Esophagus muscularis mucosa (tissue), 4 donors: ENCODE measurements at regions not wholly inside any gene's neighbourhood (a gene's known extent, or its start where the extent isn't known, plus 50 kb on each side); places are given as distances from the start of the nearest gene placed in this dataset.

Source experiments
- DNase-seq: peaks from one replicate; pipeline ENCODE4 v3.0.0-alpha.2; 2017; ENCODE audit errors: extremely low spot score
- H3K27ac ChIP-seq, 4 donors: fragments of 200-600 bp; sonication (generic); replicated peaks in 1 of 4; 1 replicate in 3 of 4; 2 replicates in 1 of 4; pipeline ENCODE4 v1.5.1; 2016 to 2019; ENCODE audit warnings: mild to moderate bottlenecking in 1 of 4
- H3K27me3 ChIP-seq, 4 donors: fragments of 200-600 bp; sonication (generic); one replicate each; pipeline versions ENCODE4 v1.5.1 to v1.6.0; 2016 to 2019
- H3K36me3 ChIP-seq, 4 donors: fragments of 200-600 bp; sonication (generic); one replicate each; pipeline ENCODE4 v1.5.1; 2016 to 2019
- H3K4me1 ChIP-seq, 4 donors: fragments of 200-600 bp; sonication (generic); one replicate each; pipeline ENCODE4 v1.5.1; 2016 to 2019
- H3K4me3 ChIP-seq, 4 donors: fragments of 200-600 bp; sonication (generic); 1 replicate in 2 of 4; 2 replicates in 2 of 4; pipeline ENCODE4 v1.5.1; 2016 to 2019; ENCODE audit warnings: mild to moderate bottlenecking in 4 of 4, moderate library complexity in 1 of 4
- H3K9me3 ChIP-seq, 4 donors: fragments of 200-600 bp; sonication (generic); 1 replicate in 3 of 4; 2 replicates in 1 of 4; pipeline ENCODE4 v1.5.1; 2016 to 2019
- EP300 ChIP-seq: sonication (generic); formaldehyde crosslinking; IDR thresholded peaks from one replicate; pipeline ENCODE4 v1.6.1; 2017; ENCODE audit warnings: antibody characterized with exemption
- POLR2A ChIP-seq: fragments of 450-650 bp; IDR thresholded peaks from one replicate; pipeline ENCODE4 v1.6.1; 2017; ENCODE audit warnings: antibody characterized with exemption, moderate library complexity, mild to moderate bottlenecking, low read depth
- POLR2AphosphoS5 ChIP-seq, 2 donors: sonication (generic); formaldehyde crosslinking; IDR thresholded peaks; one replicate each; pipeline ENCODE4 v1.6.1; 2017; ENCODE audit warnings: antibody characterized with exemption in 2 of 2
- WGBS: methylation state at CpG from one replicate; pipeline ENCODE4 v1.1.5; 2018; 5-methylcytosine and 5-hydroxymethylcytosine counted together
- intact Hi-C: fragments of 100-400 bp; cut with DNase I; formaldehyde crosslinking; loops from one replicate; pipeline ENCODE4 v1.15.1; 2023
- TF ChIP-seq, protein P1 (sequence below), 3 experiments: fragments of 200-600 bp in 2 of 3; fragments of 450-650 bp in 1 of 3; sonication (generic) in 2 of 3; IDR thresholded peaks; one replicate each; pipeline ENCODE4 v1.5.1; 2017 to 2019; ENCODE audit warnings: antibody characterized with exemption in 3 of 3, mild to moderate bottlenecking in 2 of 3, moderate library complexity in 1 of 3

DNA sequence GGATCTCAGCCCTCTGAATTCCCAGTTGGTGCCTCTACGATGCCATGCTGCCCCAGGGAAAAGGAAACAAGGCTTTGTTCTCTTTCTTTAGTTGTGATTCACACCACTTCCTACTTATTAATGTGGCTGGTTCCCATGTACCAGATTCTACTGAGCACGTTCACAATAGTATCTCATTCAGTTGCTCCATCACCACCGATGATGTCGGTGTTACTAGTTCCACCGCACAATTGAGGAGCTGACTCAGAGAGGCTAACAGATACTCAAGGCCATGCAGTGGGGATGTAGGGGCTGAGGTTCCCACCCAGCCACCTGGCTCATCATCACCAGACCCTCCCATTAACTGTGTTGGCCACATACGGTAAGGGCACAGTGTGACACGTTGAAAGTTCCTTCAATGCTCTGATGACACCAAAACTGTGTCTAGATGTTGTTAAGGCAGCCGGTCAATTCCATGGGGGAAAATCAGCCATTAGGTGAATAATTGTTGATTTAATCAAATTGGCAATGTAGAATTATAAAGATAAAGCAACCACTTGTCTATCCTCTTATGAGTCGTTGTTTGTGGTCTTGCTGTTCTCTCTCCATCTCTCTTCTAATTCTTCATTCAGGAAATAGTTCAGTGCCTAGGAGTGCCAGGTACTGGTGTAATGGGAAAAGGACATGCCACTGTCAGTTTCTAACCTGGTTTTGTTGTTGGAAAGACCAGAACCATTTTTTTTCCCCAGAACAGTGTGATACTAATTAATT, 244.2 kb upstream of the CRY1 start:
- no peak overlapping the region for H3K4me3 ChIP-seq
- intact Hi-C loops = no loop called here
- H3K9me3 ChIP-seq = no peaks in the 10 kb centered on the region
- no peak overlapping the region for H3K27ac ChIP-seq
- 79% methylated on average over 9 of the region's 9 CpGs for WGBS
- no peaks in the 10 kb centered on the region for H3K36me3 ChIP-seq
- no peak for DNase-seq
- no peaks in the 10 kb centered on the region for H3K4me1 ChIP-seq
- TF ChIP-seq EP300 (no peak), POLR2A (no peak), POLR2AphosphoS5 (IDR thresholded peaks at IDR 0.05) (no peak)
- TF ChIP-seq, protein P1, sequence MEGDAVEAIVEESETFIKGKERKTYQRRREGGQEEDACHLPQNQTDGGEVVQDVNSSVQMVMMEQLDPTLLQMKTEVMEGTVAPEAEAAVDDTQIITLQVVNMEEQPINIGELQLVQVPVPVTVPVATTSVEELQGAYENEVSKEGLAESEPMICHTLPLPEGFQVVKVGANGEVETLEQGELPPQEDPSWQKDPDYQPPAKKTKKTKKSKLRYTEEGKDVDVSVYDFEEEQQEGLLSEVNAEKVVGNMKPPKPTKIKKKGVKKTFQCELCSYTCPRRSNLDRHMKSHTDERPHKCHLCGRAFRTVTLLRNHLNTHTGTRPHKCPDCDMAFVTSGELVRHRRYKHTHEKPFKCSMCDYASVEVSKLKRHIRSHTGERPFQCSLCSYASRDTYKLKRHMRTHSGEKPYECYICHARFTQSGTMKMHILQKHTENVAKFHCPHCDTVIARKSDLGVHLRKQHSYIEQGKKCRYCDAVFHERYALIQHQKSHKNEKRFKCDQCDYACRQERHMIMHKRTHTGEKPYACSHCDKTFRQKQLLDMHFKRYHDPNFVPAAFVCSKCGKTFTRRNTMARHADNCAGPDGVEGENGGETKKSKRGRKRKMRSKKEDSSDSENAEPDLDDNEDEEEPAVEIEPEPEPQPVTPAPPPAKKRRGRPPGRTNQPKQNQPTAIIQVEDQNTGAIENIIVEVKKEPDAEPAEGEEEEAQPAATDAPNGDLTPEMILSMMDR (IDR thresholded peaks at IDR 0.05) = no peak
- H3K27me3 ChIP-seq = peaks cover 0 to 47% (median 0%) of the 10 kb centered on the region in 4 donors

DNA sequence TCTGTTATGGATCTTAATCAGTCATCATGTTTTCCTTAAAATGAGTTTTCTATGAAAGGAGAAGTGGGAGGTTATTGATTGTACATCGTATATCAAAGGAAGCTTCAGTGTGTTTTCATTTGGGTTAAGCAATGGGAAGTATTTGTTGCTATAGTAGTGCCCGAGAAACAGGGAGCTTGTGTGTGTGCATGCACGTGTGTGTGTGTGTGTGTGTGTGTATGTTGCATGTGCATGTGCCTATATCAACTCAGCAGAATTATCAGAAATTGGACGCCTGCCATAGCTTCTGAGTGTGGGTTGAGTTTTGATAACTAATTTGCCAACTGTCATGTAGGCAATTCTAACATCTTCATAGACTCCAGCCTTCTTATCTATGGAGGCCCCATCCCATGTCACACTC, 246.1 kb upstream of the CRY1 start:
- H3K4me3 ChIP-seq = no peak overlapping the region
- no peak overlapping the region for H3K27ac ChIP-seq
- intact Hi-C loops = no loop called here
- peaks cover 0 to 36% (median 0%) of the 10 kb centered on the region in 4 donors for H3K27me3 ChIP-seq
- WGBS = 52% methylated on average over 4 of the region's 4 CpGs
- H3K36me3 ChIP-seq = no peaks in the 10 kb centered on the region
- TF ChIP-seq, protein P1 (IDR thresholded peaks at IDR 0.05) = no peak
- no peaks in the 10 kb centered on the region for H3K9me3 ChIP-seq
- H3K4me1 ChIP-seq = no peaks in the 10 kb centered on the region
- DNase-seq = no peak

DNA sequence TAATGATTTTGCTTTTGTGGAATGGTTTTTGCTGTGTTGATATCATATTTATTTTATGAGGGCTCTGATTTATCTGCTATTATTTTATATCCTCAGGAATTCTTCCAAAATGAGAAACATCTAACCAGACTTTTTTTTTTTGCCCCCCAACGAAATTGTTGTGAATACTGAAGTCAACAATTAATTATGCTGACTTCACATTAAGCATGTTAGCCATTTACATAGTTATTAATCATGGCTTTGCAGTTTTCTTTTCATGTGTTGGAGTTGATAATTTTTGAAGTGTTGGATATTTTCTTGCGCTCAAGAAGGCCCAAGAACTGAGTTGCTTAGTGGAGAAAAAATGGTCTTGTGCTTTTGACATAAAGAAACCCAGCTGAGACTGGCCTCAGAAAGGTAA, 246.6 kb upstream of the CRY1 start:
- Histone ChIP-seq H3K27me3 (peaks cover 0 to 31% (median 0%) of the 10 kb centered on the region in 4 donors), H3K4me1 (no peaks in the 10 kb centered on the region), H3K4me3 (no peak overlapping the region), H3K9me3 (no peaks in the 10 kb centered on the region), H3K27ac (no peak overlapping the region), H3K36me3 (no peaks in the 10 kb centered on the region)
- no peak for TF ChIP-seq EP300
- no peak for TF ChIP-seq POLR2AphosphoS5 (IDR thresholded peaks at IDR 0.05)
- no peak for TF ChIP-seq POLR2A
- TF ChIP-seq, protein P1 (IDR thresholded peaks at IDR 0.05) = no peak
- intact Hi-C loops = no loop called here
- DNase-seq = no peak
- WGBS = 71% methylated on average over 2 of the region's 2 CpGs

DNA sequence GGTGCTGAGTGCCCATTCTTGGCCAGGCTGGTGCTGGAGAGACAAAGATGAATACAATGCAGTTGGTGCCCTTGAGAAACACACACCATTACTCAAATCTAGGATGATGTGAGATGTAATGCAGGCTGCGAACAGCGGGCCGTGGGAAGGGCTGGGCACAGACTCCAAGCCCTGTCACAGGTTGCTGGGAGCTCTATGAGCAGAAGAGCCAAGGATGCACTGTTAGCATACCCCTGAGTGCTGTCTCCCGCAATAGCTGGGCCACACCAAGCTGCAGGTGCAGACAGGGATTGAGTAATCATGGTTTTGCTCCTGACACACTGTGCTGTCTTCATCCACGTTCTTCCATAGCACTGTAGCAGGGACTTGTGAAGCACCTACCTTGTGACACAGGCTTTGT, 247.5 kb upstream of the CRY1 start:
- no peaks in the 10 kb centered on the region for H3K36me3 ChIP-seq
- H3K27ac ChIP-seq = no peak overlapping the region
- H3K4me1 ChIP-seq = no peaks in the 10 kb centered on the region
- intact Hi-C loops = no loop called here
- peaks cover 0 to 26% (median 0%) of the 10 kb centered on the region in 4 donors for H3K27me3 ChIP-seq
- WGBS = 85% methylated on average over 4 of the region's 5 CpGs
- TF ChIP-seq EP300 (no peak), POLR2A (no peak), POLR2AphosphoS5 (IDR thresholded peaks at IDR 0.05) (no peak)
- TF ChIP-seq, protein P1 (IDR thresholded peaks at IDR 0.05) = no peak
- H3K9me3 ChIP-seq = no peaks in the 10 kb centered on the region
- DNase-seq = no peak
- H3K4me3 ChIP-seq = no peak overlapping the region
